ENCODE measurements at regions not wholly inside any gene's neighbourhood (a gene's known extent, or its start where the extent isn't known, plus 50 kb on each side); places are given as distances from the start of the nearest gene placed in this dataset.

GRCh38 chr1:105005594-105006195 lies 1256.0 kb downstream of the AMY1C start:
- Histone ChIP-seq H2AFZ (ENCODE audit: low read length) (no peak overlapping the region), H3K27me3 (ENCODE audit: control insufficient read depth in 1 of 2, insufficient read depth in 2 of 2, low read length in 2 of 2) (no peaks in the 10 kb centered on the region), H3K4me3 (replicated peaks in 1 of 3; ENCODE audit: insufficient read depth in 1 of 3, low read depth in 2 of 3, low read length in 3 of 3) (no peak overlapping the region), H3K9me3 (ENCODE audit: low read length) (no peaks in the 10 kb centered on the region), H4K20me1 (ENCODE audit: insufficient read depth, low read length) (no peaks in the 10 kb centered on the region), H3K4me1 (ENCODE audit: insufficient read depth, low read length) (no peaks in the 10 kb centered on the region), H3K79me2 (ENCODE audit: insufficient read depth, low read length) (no peaks in the 10 kb centered on the region), H3K36me3 (replicated peaks in 1 of 2; ENCODE audit: control insufficient read depth in 1 of 2, insufficient read depth in 2 of 2, low read length in 2 of 2) (no peaks in the 10 kb centered on the region), H3K4me2 (ENCODE audit: low read depth, low read length) (no peak overlapping the region), H3K9ac (ENCODE audit: insufficient read depth, low read depth, low read length) (no peak overlapping the region), H3K27ac (ENCODE audit: extremely low read length, insufficient read depth, low read length) (no peak overlapping the region)
- intact Hi-C loops (cut with micrococcal nuclease; ENCODE audit: unreplicated experiment) (no loop called here), in situ Hi-C loops (cut with HindIII; ENCODE audit: extremely low pct_ligation_motif_present, low pct_unique_long_range_greater_than_20kb) (no loop called here)
- CTCF ChIA-PET (ENCODE audit: low intra/inter-chr PET ratio, low total read pairs), result no interaction called here
- DNase-seq (ENCODE audit: low spot score), result no peak
- WGBS (ENCODE audit: low lambda C conversion rate), result 33% methylated on average over 2 of the region's 7 CpGs
- TF ChIP-seq ZNF800 (CRISPR knock-in tag; IDR thresholded peaks at IDR 0.05) (no peak), KDM4B (CRISPR knock-in tag; IDR thresholded peaks at IDR 0.05) (no peak), MIER2 (CRISPR knock-in tag; IDR thresholded peaks at IDR 0.05) (no peak), NCOA5 (CRISPR knock-in tag; IDR thresholded peaks at IDR 0.05) (no peak), FOXA1 (IDR thresholded peaks at IDR 0.05) (no peak), FOXA1 (CRISPR knock-in tag; IDR thresholded peaks at IDR 0.05) (no peak), ZKSCAN8 (CRISPR knock-in tag; IDR thresholded peaks at IDR 0.05; ENCODE audit: borderline replicate concordance) (no peak), TEF (CRISPR knock-in tag; IDR thresholded peaks at IDR 0.05) (no peak), ZNF33B (CRISPR knock-in tag; IDR thresholded peaks at IDR 0.05) (no peak), PAX8 (CRISPR knock-in tag; IDR thresholded peaks at IDR 0.05; ENCODE audit: borderline replicate concordance) (no peak), HNRNPLL (IDR thresholded peaks at IDR 0.05; ENCODE audit: low read depth, low read length, poor library complexity, severe bottlenecking) (no peak), ZFYVE20 (CRISPR knock-in tag; IDR thresholded peaks at IDR 0.05; ENCODE audit: borderline replicate concordance, low read depth) (no peak)
- BruUV-seq (replicated peaks), result no TSS peak
- ATAC-seq, result no peak
- FAIRE-seq, result no peak
- POLR2A ChIA-PET, result no interaction called here
